GM23338 (cell line): ENCODE measurements at regions not wholly inside any gene's neighbourhood (a gene's known extent, or its start where the extent isn't known, plus 50 kb on each side); places are given as distances from the start of the nearest gene placed in this dataset.

Source experiments
- ATAC-seq: fragments of 200-7000 bp; cut with Tn5 transposase; 3 replicates; pipeline ENCODE4 v1.9.1; 2020
- DNase-seq: peaks from one replicate; pipeline ENCODE4 v3.0.0-alpha.2; 2015; ENCODE audit warnings: low spot score
- H2AFZ ChIP-seq: fragments of 200-600 bp; sonication (generic); 2 replicates; pipeline ENCODE4 v1.8.0; 2016; ENCODE audit warnings: antibody characterized with exemption, mild to moderate bottlenecking, moderate library complexity
- H3F3A ChIP-seq: fragments of 200-600 bp; sonication (generic); replicated peaks from 2 replicates; pipeline ENCODE4 v1.8.0; 2017; ENCODE audit warnings: antibody characterized with exemption, mixed run types, low read depth
- H3K27ac ChIP-seq: fragments of 200-600 bp; sonication (generic); 2 replicates; pipeline ENCODE4 v1.6.1; 2016; ENCODE audit warnings: low read depth
- H3K27me3 ChIP-seq: fragments of 200-600 bp; sonication (generic); 2 replicates; pipeline ENCODE4 v1.8.0; 2016; ENCODE audit warnings: mild to moderate bottlenecking, mixed run types, moderate library complexity; ENCODE audit not compliant: insufficient read depth
- H3K36me3 ChIP-seq: fragments of 200-600 bp; sonication (generic); 2 replicates; pipeline ENCODE4 v1.8.0; 2016; ENCODE audit warnings: mild to moderate bottlenecking; ENCODE audit not compliant: insufficient read depth
- H3K4me1 ChIP-seq: fragments of 200-600 bp; sonication (generic); 2 replicates; pipeline ENCODE4 v1.8.0; 2016; ENCODE audit warnings: mild to moderate bottlenecking, moderate library complexity; ENCODE audit not compliant: insufficient read depth
- H3K4me2 ChIP-seq: fragments of 200-600 bp; sonication (generic); 2 replicates; pipeline ENCODE4 v1.7.1; 2017; ENCODE audit warnings: mixed run types
- H3K4me3 ChIP-seq: fragments of 200-600 bp; sonication (generic); 2 replicates; pipeline ENCODE4 v1.6.1; 2016; ENCODE audit warnings: mixed run types
- H3K79me2 ChIP-seq: fragments of 200-600 bp; sonication (generic); replicated peaks from 2 replicates; pipeline ENCODE4 v1.8.0; 2017; ENCODE audit warnings: mild to moderate bottlenecking; ENCODE audit not compliant: insufficient read depth
- H3K9me2 ChIP-seq: fragments of 200-600 bp; sonication (generic); 2 replicates; pipeline ENCODE4 v1.8.0; 2017; ENCODE audit not compliant: insufficient read depth
- H4K20me1 ChIP-seq: fragments of 200-600 bp; sonication (generic); replicated peaks from 2 replicates; pipeline ENCODE4 v1.8.0; 2017; ENCODE audit warnings: mild to moderate bottlenecking; ENCODE audit not compliant: insufficient read depth
- H3K27ac Mint-ChIP-seq: 2 replicates; pipeline ENCODE4 v1.8.0; 2020; ENCODE audit warnings: inconsistent platforms, mild to moderate bottlenecking, moderate library complexity, mixed read lengths
- H3K27me3 Mint-ChIP-seq: 3 replicates; pipeline ENCODE4 v1.8.0; 2022; ENCODE audit warnings: low read depth, mild to moderate bottlenecking, moderate library complexity, mixed read lengths, inconsistent platforms; ENCODE audit not compliant: insufficient read depth, poor library complexity
- H3K36me3 Mint-ChIP-seq: 3 replicates; pipeline ENCODE4 v1.8.0; 2021; ENCODE audit warnings: low read depth, mild to moderate bottlenecking, inconsistent platforms, moderate library complexity, mixed read lengths
- H3K4me1 Mint-ChIP-seq: 3 replicates; pipeline ENCODE4 v1.8.0; 2020; ENCODE audit warnings: mild to moderate bottlenecking, inconsistent platforms, mixed read lengths
- H3K4me3 Mint-ChIP-seq: 3 replicates; pipeline ENCODE4 v1.8.0; 2021; ENCODE audit warnings: moderate library complexity, mild to moderate bottlenecking, inconsistent platforms, mixed read lengths
- H3K9me3 Mint-ChIP-seq: 3 replicates; pipeline ENCODE4 v1.8.0; 2020; ENCODE audit warnings: moderate library complexity, mild to moderate bottlenecking, inconsistent platforms, mixed read lengths
- CREB1 ChIP-seq: fragments of 250-450 bp; sonication (Bioruptor Pico); IDR thresholded peaks from 2 replicates; pipeline ENCODE4 v1.5.0; 2020; ENCODE audit warnings: low read depth, mild to moderate bottlenecking, moderate library complexity
- EZH2 ChIP-seq: fragments of 200-600 bp; sonication (generic); IDR thresholded peaks from one replicate; pipeline ENCODE4 v1.8.0; 2017; ENCODE audit warnings: antibody characterized with exemption, mild to moderate bottlenecking, low read depth; ENCODE audit not compliant: unreplicated experiment
- EZH2phosphoT487 ChIP-seq: fragments of 200-600 bp; sonication (generic); IDR thresholded peaks from one replicate; pipeline ENCODE4 v1.8.1; 2018; ENCODE audit warnings: antibody characterized with exemption; ENCODE audit not compliant: unreplicated experiment
- JUNB ChIP-seq: IDR thresholded peaks from one replicate; pipeline ENCODE4 v1.6.1; 2016; ENCODE audit warnings: antibody characterized with exemption; ENCODE audit not compliant: unreplicated experiment
- POLR2AphosphoS5 ChIP-seq: IDR thresholded peaks from 2 replicates; pipeline ENCODE4 v1.6.1; 2016; ENCODE audit warnings: antibody characterized with exemption, low read depth
- ZNF114 ChIP-seq: fragments of 250-450 bp; sonication (Bioruptor Pico); IDR thresholded peaks from 2 replicates; pipeline ENCODE4 v1.5.0; 2020; ENCODE audit warnings: mild to moderate bottlenecking, moderate library complexity
- ZNF331 ChIP-seq: fragments of 250-450 bp; sonication (Bioruptor Pico); IDR thresholded peaks from 2 replicates; pipeline ENCODE4 v1.5.0; 2020; ENCODE audit warnings: low read depth, mild to moderate bottlenecking, moderate library complexity
- ZNF462 ChIP-seq: fragments of 250-450 bp; sonication (Bioruptor Pico); IDR thresholded peaks from 2 replicates; pipeline ENCODE4 v1.5.0; 2020; ENCODE audit warnings: mild to moderate bottlenecking, moderate library complexity

- no peak for TF ChIP-seq ZNF462 (CRISPR knock-in tag)
- no peak for TF ChIP-seq ZNF331 (CRISPR knock-in tag)
- no peak for TF ChIP-seq POLR2AphosphoS5
- no peak for TF ChIP-seq EZH2phosphoT487
- no peak for TF ChIP-seq ZNF114 (CRISPR knock-in tag)
- no peak for TF ChIP-seq CREB1 (CRISPR knock-in tag)
- no peak for TF ChIP-seq EZH2
Measured at GRCh38 chr1:238186887-238187574, 296.3 kb upstream of the ZP4 start (continued).

DNA sequence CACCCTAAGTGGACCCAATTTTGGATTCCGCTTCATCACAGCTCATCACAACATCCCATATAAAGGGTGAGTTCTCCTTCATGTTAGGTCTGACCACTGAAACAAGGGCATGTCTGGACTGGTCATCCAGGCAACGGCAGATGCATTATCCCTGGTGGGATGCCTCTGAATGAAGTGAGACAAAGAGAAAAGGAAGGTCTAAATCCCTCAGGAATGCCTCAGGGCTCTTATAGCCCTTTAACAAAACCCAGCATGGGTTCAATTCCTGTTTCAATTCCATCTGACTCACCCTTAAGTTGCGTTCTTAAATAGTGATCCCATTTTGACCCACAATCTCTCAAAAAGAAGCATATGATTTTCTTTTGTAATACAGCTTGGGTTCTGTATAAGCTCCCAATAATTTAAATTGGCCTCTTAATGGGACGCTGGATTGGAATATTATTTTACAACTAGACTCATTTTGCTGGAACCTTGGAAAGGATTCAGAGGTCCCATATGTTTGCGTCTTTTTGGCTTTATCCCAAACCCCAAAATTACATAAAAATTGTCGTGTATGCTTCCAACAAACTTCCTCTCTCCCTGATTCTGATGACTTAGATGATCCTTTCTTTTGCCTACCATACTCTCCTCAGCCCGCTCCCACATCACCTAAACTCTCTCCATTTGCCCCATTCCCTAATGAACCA lies 287.4 kb upstream of the ZP4 start:
- Mint-ChIP-seq H3K27me3 (peaks cover 6% of the 10 kb centered on the region), H3K4me1 (peaks cover 24% of the 10 kb centered on the region), H3K27ac (peak overlapping the region; percentile 32; the same call in 1 of the 2 replicates), H3K9me3 (peaks cover 2% of the 10 kb centered on the region; the same call in 2 of the 3 replicates), H3K36me3 (peaks cover 15% of the 10 kb centered on the region), H3K4me3 (no peak overlapping the region)
- Histone ChIP-seq H3K4me1 (peaks cover 19% of the 10 kb centered on the region), H3K27me3 (no peaks in the 10 kb centered on the region), H4K20me1 (no peaks in the 10 kb centered on the region), H3F3A (no peaks in the 10 kb centered on the region), H3K36me3 (no peaks in the 10 kb centered on the region), H3K79me2 (no peaks in the 10 kb centered on the region), H3K4me2 (no peak overlapping the region), H3K27ac (peak overlapping the region; percentile 32; the same call in 1 of the 2 replicates), H2AFZ (no peak overlapping the region), H3K9me2 (peaks cover 8% of the 10 kb centered on the region), H3K4me3 (no peak overlapping the region)
- peak; percentile 68 for ATAC-seq
- DNase-seq, result peak; percentile 40
- no peak for TF ChIP-seq ZNF114 (CRISPR knock-in tag)
- TF ChIP-seq EZH2phosphoT487, result no peak
- no peak for TF ChIP-seq JUNB
- no peak for TF ChIP-seq ZNF331 (CRISPR knock-in tag)
- no peak for TF ChIP-seq ZNF462 (CRISPR knock-in tag)
